ENCODE measurements at regions not wholly inside any gene's neighbourhood (a gene's known extent, or its start where the extent isn't known, plus 50 kb on each side); places are given as distances from the start of the nearest gene placed in this dataset.

GRCh38 chr20:53735536-53736050 lies 142.0 kb upstream of the ZNF217 start:
- Mint-ChIP-seq H3K27ac (peak overlapping the region; percentile 44 to 99 (median 99); a peak in 6 of 7 replicates), H3K36me3 (ENCODE audit: insufficient read depth in 1 of 3, low read depth in 3 of 3) (no peaks in the 10 kb centered on the region), H3K9me3 (peaks cover 0 to 2% of the 10 kb centered on the region in 2 experiments; a peak in 1 of 5 replicates), H3K4me1 (peaks cover 61 to 64% of the 10 kb centered on the region in 2 experiments), H3K4me3 (no peak overlapping the region; a peak in 1 of 5 replicates), H3K27me3 (ENCODE audit: low read depth) (peaks cover 3% of the 10 kb centered on the region; the same call in 1 of the 2 replicates)
- no peak overlapping the region for H2BK15ac ChIP-seq (ENCODE audit: low read depth, low read length)
- no peak overlapping the region for H3K4me2 ChIP-seq (ENCODE audit: insufficient read depth, insufficient read length, low read length)
- no peak overlapping the region for H2BK5ac ChIP-seq (ENCODE audit: insufficient read length, low read length)
- no peak overlapping the region for H2BK120ac ChIP-seq (ENCODE audit: low read depth, low read length, poor library complexity, severe bottlenecking)
- H3K9me3 ChIP-seq (ENCODE audit: control insufficient read depth, low read depth, low read length) = no peaks in the 10 kb centered on the region
- H4K8ac ChIP-seq (replicated peaks; ENCODE audit: insufficient read length, low read depth, low read length) = no peak overlapping the region
- no CpG with 5 or more reads among the region's 5 CpGs for WGBS (ENCODE audit: extremely low coverage, insufficient read length, low lambda C conversion rate)
- H3K4me1 ChIP-seq (ENCODE audit: insufficient read depth, low read length) = peaks cover 29% of the 10 kb centered on the region
- H3K23me2 ChIP-seq (ENCODE audit: insufficient read length, low read depth, low read length, poor library complexity, severe bottlenecking) = no peaks in the 10 kb centered on the region
- H2AFZ ChIP-seq (ENCODE audit: low read length) = no peak overlapping the region
- H3K27me3 ChIP-seq (ENCODE audit: insufficient read depth, low read length) = no peaks in the 10 kb centered on the region
- no peak overlapping the region for H3K4ac ChIP-seq (ENCODE audit: low read depth, low read length)
- no peak overlapping the region for H3T11ph ChIP-seq (ENCODE audit: low read length)
- H3K9ac ChIP-seq (ENCODE audit: extremely low read depth, insufficient read length, low read length) = no peak overlapping the region
- no peak overlapping the region for H3K56ac ChIP-seq (ENCODE audit: insufficient read length, low read depth, low read length)
- H3K23ac ChIP-seq (ENCODE audit: insufficient read length, low read depth, low read length) = no peak overlapping the region
- H3K27ac ChIP-seq (ENCODE audit: insufficient read length, low read depth, low read length) = no peak overlapping the region
- no peaks in the 10 kb centered on the region for H3K79me1 ChIP-seq (ENCODE audit: insufficient read depth, low read depth, low read length, poor library complexity, severe bottlenecking)
- no peak overlapping the region for H4K91ac ChIP-seq (ENCODE audit: insufficient read length, low read depth, low read length)
- H2AK5ac ChIP-seq (ENCODE audit: insufficient read length, low read length) = no peak overlapping the region
- no peaks in the 10 kb centered on the region for H3K79me2 ChIP-seq (ENCODE audit: insufficient read depth, low read length)
- no peak for TF ChIP-seq CTCF (conservative IDR thresholded peaks at IDR 0.05)
- no peak overlapping the region for H3K14ac ChIP-seq (ENCODE audit: insufficient read depth, low read length)
- H4K20me1 ChIP-seq (ENCODE audit: control insufficient read depth, insufficient read depth, insufficient read length) = no peaks in the 10 kb centered on the region
- H3K18ac ChIP-seq (ENCODE audit: insufficient read length, low read depth, low read length) = no peak overlapping the region
- H2BK12ac ChIP-seq (ENCODE audit: insufficient read length, low read depth, low read length) = no peak overlapping the region
- DNase-seq = no peak
- no peak overlapping the region for H4K5ac ChIP-seq (ENCODE audit: insufficient read length, low read depth, low read length)
- H2BK20ac ChIP-seq (ENCODE audit: low read depth, low read length, poor library complexity, severe bottlenecking) = no peak overlapping the region
